ENCODE measurements at regions not wholly inside any gene's neighbourhood (a gene's known extent, or its start where the extent isn't known, plus 50 kb on each side); places are given as distances from the start of the nearest gene placed in this dataset.

DNA sequence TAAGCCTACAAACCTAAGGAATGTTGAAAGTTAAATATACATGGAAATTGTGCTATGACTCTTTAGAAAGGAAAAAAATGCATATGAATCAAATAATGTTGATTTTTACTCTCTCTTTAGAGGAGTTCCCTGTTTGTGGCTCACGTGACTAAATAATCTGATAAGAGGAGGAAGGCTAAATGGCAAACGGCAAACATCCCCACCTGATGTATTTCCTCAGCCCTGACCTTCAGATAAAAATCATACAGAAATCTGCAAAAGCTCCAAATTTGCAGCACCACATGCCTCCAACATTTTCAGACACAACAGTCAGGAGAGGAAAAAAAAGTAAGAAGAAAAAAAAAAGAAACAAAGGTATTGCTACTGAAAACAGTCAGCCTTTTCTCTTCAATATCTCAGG, 423.0 kb upstream of the PSMD7 start:
- TF ChIP-seq ELF4 (IDR thresholded peaks at IDR 0.05) (no peak), BHLHE40 (IDR thresholded peaks at IDR 0.05; ENCODE audit: borderline replicate concordance) (no peak), ARNT (IDR thresholded peaks at IDR 0.05) (no peak), TARDBP (IDR thresholded peaks at IDR 0.05) (no peak), SUZ12 (IDR thresholded peaks at IDR 0.05) (no peak), NFRKB (IDR thresholded peaks at IDR 0.05) (no peak), FOXM1 (IDR thresholded peaks at IDR 0.05; ENCODE audit: borderline replicate concordance) (no peak), FOXK2 (IDR thresholded peaks at IDR 0.05) (no peak)

Data from HEK293T (cell line).